Neural crest cell (in vitro differentiated cells): ENCODE measurements at regions not wholly inside any gene's neighbourhood (a gene's known extent, or its start where the extent isn't known, plus 50 kb on each side); places are given as distances from the start of the nearest gene placed in this dataset.

Source experiments
- DNase-seq: peaks from one replicate; pipeline ENCODE4 v3.0.0; 2021; ENCODE audit warnings: low read depth, mixed read lengths, low spot score
- H3K27ac Mint-ChIP-seq: one replicate; pipeline ENCODE4 v1.8.0; 2021; ENCODE audit warnings: mild to moderate bottlenecking, mixed read lengths; ENCODE audit not compliant: unreplicated experiment
- H3K27me3 Mint-ChIP-seq: 2 replicates; pipeline ENCODE4 v1.8.0; 2021; ENCODE audit warnings: low read depth, mild to moderate bottlenecking, mixed read lengths
- H3K36me3 Mint-ChIP-seq: 2 replicates; pipeline ENCODE4 v1.8.0; 2021; ENCODE audit warnings: low read depth, mild to moderate bottlenecking, mixed read lengths
- H3K4me1 Mint-ChIP-seq: 2 replicates; pipeline ENCODE4 v1.8.0; 2021; ENCODE audit warnings: mixed read lengths
- H3K4me3 Mint-ChIP-seq: one replicate; pipeline ENCODE4 v1.8.0; 2021; ENCODE audit warnings: mild to moderate bottlenecking, mixed read lengths
- H3K9me3 Mint-ChIP-seq: 2 replicates; pipeline ENCODE4 v1.8.0; 2021; ENCODE audit warnings: mixed read lengths
- CTCF ChIP-seq: fragments of 200-600 bp; sonication (generic); conservative IDR thresholded peaks from 2 replicates; pipeline ENCODE4 v1.5.0; 2021; ENCODE audit warnings: antibody characterized with exemption, mild to moderate bottlenecking

- TF ChIP-seq CTCF: no peak
- no peak overlapping the region for H3K4me3 Mint-ChIP-seq
- H3K27me3 Mint-ChIP-seq: no peaks in the 10 kb centered on the region
- DNase-seq: no peak
- peaks cover 17% of the 10 kb centered on the region for H3K4me1 Mint-ChIP-seq
- H3K36me3 Mint-ChIP-seq: peaks cover 5% of the 10 kb centered on the region
- H3K9me3 Mint-ChIP-seq: peaks cover 2% of the 10 kb centered on the region
- no peak overlapping the region for H3K27ac Mint-ChIP-seq
Observed at GRCh38 chr9:87007711-87008366, 60.5 kb upstream of the GAS1 start.

DNA sequence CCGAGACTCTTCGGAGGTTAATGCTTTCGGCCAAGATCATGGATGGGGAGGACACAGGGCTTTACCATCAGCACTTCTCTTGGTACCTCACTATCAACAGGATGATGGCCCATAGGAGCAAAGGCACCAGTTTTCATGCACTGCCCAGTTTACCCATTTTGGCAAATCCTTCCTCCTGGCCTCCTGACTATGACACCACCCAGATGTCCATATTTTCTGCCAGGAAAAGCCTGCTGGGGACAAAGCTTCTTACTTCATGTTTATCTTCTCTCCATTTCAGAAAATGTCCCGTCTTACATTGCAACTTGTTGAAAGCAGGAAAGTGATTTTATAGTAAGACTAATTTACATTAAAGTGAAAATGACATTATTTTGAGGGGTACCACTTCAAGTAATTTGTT, 61.4 kb upstream of the GAS1 start:
- Mint-ChIP-seq H3K4me1 (peaks cover 17% of the 10 kb centered on the region), H3K27me3 (no peaks in the 10 kb centered on the region), H3K36me3 (no peaks in the 10 kb centered on the region), H3K4me3 (no peak overlapping the region), H3K27ac (no peak overlapping the region), H3K9me3 (peaks cover 2% of the 10 kb centered on the region)
- no peak for DNase-seq
- TF ChIP-seq CTCF: no peak

DNA sequence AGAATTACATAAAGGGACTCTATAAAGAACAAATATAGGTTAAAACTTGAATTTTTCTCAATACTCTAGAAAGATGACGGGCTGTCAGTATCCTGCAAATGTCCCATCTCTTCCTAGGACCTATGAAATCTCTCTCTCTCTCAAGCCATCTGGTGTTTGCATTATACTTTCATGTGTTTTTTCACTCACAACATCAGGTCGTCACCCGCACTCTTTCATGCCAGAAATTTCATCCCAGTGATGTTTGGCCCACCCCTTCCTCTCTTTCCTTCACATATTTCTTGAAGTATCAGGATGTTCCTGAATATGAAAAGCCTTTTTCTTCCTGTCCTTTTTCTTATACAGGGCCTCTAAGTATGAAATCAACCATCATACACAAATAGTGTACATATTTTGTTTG, 63.3 kb upstream of the GAS1 start:
- Mint-ChIP-seq H3K4me1 (peaks cover 17% of the 10 kb centered on the region), H3K27me3 (no peaks in the 10 kb centered on the region), H3K27ac (no peak overlapping the region), H3K36me3 (no peaks in the 10 kb centered on the region), H3K4me3 (no peak overlapping the region), H3K9me3 (no peaks in the 10 kb centered on the region)
- no peak for TF ChIP-seq CTCF
- DNase-seq: no peak

DNA sequence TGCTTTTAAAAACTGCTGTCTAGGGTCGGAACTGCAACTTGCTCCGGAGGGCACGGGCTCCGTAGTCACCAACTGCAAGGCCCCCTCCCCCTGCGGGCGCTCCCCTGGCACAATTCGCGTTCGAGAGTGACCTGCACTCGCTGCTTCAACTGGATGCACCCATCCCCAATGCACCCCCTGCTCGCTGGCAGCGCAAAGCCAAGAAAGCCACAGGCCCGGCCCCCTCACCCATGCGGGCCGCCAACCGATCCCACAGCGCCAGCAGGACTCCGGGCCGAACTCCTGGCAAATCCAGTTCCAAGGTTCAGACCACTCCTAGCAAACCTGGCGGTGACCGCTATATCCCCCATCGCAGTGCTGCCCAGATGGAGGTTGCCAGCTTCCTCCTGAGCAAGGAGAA, 64.2 kb upstream of the GAS1 start:
- no peak for TF ChIP-seq CTCF
- Mint-ChIP-seq H3K4me3 (no peak overlapping the region), H3K9me3 (no peaks in the 10 kb centered on the region), H3K27me3 (no peaks in the 10 kb centered on the region), H3K36me3 (peaks cover 2% of the 10 kb centered on the region), H3K27ac (no peak overlapping the region), H3K4me1 (peaks cover 17% of the 10 kb centered on the region)
- no peak for DNase-seq

DNA sequence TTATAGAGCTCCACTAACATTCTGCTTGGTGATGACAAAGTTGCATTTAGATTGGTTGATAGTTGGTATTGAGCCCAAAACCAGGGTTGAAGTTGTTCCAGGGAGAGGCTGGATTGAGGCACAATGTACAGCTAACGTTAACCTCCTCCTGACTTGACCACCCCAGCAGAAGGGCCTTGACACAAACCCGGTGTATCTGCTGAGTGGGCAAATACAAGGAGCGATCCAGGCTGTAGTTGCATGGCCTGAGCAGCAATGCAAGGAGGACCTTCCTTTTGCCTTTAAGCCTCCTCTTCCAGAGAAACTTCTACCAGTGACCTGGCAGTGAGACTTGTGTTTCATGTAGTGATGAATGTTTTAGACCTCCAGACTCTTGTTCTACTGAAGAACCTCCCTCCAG, 66.2 kb upstream of the GAS1 start:
- TF ChIP-seq CTCF: no peak
- peaks cover 1% of the 10 kb centered on the region for H3K4me1 Mint-ChIP-seq
- H3K36me3 Mint-ChIP-seq: peaks cover 5% of the 10 kb centered on the region
- H3K27me3 Mint-ChIP-seq: no peaks in the 10 kb centered on the region
- DNase-seq: no peak
- peaks cover 3% of the 10 kb centered on the region for H3K9me3 Mint-ChIP-seq
- no peak overlapping the region for H3K4me3 Mint-ChIP-seq
- no peak overlapping the region for H3K27ac Mint-ChIP-seq

DNA sequence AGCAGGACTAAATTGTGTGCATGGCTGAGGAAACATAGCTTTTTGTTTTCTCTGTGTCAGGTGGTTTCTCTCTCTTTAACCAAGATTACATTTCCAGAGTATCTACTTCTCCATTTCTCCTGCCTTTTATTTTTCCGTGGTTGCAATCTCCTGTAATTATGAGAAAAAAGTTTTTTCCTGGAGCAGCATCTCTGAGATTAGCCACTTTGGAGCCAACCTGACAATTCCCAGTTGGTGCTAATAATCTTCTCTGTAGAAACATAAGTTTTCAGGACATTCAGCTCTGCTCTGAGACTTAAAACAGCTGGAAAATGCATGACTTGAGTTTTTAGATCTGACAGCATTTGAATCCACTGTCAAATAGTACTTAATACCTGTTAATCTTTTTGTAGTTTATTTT, 67.1 kb upstream of the GAS1 start:
- TF ChIP-seq CTCF: no peak
- Mint-ChIP-seq H3K4me1 (no peaks in the 10 kb centered on the region), H3K4me3 (no peak overlapping the region), H3K27ac (no peak overlapping the region), H3K9me3 (peaks cover 3% of the 10 kb centered on the region), H3K27me3 (no peaks in the 10 kb centered on the region), H3K36me3 (peaks cover 5% of the 10 kb centered on the region)
- no peak for DNase-seq
